ENCODE measurements at regions not wholly inside any gene's neighbourhood (a gene's known extent, or its start where the extent isn't known, plus 50 kb on each side); places are given as distances from the start of the nearest gene placed in this dataset.

- TF ChIP-seq CTCF (IDR thresholded peaks at IDR 0.05) (no peak), POLR2A (IDR thresholded peaks at IDR 0.05) (no peak)
Measured at GRCh38 chr16:6692874-6693273, 639.8 kb upstream of the RBFOX1 start.

All from uterus (tissue), 2 donors.